B cell (primary cell): ENCODE measurements at regions not wholly inside any gene's neighbourhood (a gene's known extent, or its start where the extent isn't known, plus 50 kb on each side); places are given as distances from the start of the nearest gene placed in this dataset.

Source experiments
- ATAC-seq: fragments of 200-7000 bp; cut with Tn5 transposase; one replicate; pipeline ENCODE4 v1.10.0; 2021; ENCODE audit warnings: low read depth, mild to moderate bottlenecking, moderate number of reproducible peaks, moderate library complexity
- CTCF ChIA-PET: fragments of 350-600 bp; sonication (Branson Sonifier 250); formaldehyde crosslinking; loops from one replicate; lab custom pipeline; 2021; ENCODE audit warnings: antibody characterized with exemption, inconsistent platforms; lab: Charles Lee
- POLR2A ChIA-PET: fragments of 350-600 bp; sonication (Branson Sonifier 250); formaldehyde crosslinking; loops from one replicate; lab custom pipeline; 2021; ENCODE audit warnings: antibody characterized with exemption; lab: Charles Lee
- DNase-seq: peaks from one replicate; pipeline ENCODE4 v3.0.0; 2013
- H2AFZ ChIP-seq: 2 replicates; pipeline ENCODE4 v1.6.1; 2012; ENCODE audit warnings: mild to moderate bottlenecking, low read depth, low read length; ENCODE audit not compliant: insufficient read depth, poor library complexity, severe bottlenecking
- H3K27ac ChIP-seq, 2 donors: 1 replicate in 1 of 2; 2 replicates in 1 of 2; pipeline ENCODE4 v1.5.1; 2012 to 2013; ENCODE audit warnings: low read length in 2 of 2, mild to moderate bottlenecking in 2 of 2, moderate library complexity in 1 of 2
- H3K27me3 ChIP-seq, 4 experiments: fragments of 200-600 bp in 1 of 4; sonication (generic) in 1 of 4; replicated peaks in 1 of 4; 1 replicate in 2 of 4; 2 replicates in 2 of 4; pipeline versions ENCODE4 v1.6.1 to v1.7.0; 2013 to 2016; ENCODE audit warnings: low read length in 3 of 4, mild to moderate bottlenecking in 2 of 4, mixed read lengths in 1 of 4, moderate library complexity in 1 of 4; ENCODE audit not compliant: insufficient read depth in 4 of 4, control insufficient read depth in 3 of 4; ENCODE audit errors: control extremely low read depth in 1 of 4
- H3K36me3 ChIP-seq, 2 experiments: replicated peaks in 1 of 2; 1 replicate in 1 of 2; 2 replicates in 1 of 2; pipeline versions ENCODE4 v1.6.1 to v1.7.1; 2013; ENCODE audit warnings: low read length in 1 of 2; ENCODE audit not compliant: insufficient read depth in 2 of 2, control insufficient read depth in 1 of 2; ENCODE audit errors: control extremely low read depth in 1 of 2, extremely low read depth in 1 of 2
- H3K4me1 ChIP-seq, 2 donors: fragments of 200-600 bp in 1 of 2; sonication (generic) in 1 of 2; 1 replicate in 1 of 2; 2 replicates in 1 of 2; pipeline versions ENCODE4 v1.5.1 to v1.6.1; 2013 to 2017; ENCODE audit warnings: low read length in 2 of 2; ENCODE audit not compliant: control insufficient read depth in 2 of 2, insufficient read depth in 2 of 2
- H3K4me2 ChIP-seq: replicated peaks from 2 replicates; pipeline ENCODE3; 2012; ENCODE audit warnings: mild to moderate bottlenecking, low read depth, low read length; ENCODE audit not compliant: poor library complexity, severe bottlenecking
- H3K4me3 ChIP-seq, 5 experiments: fragments of 200-600 bp in 1 of 5; sonication (generic) in 1 of 5; 1 replicate in 3 of 5; 2 replicates in 2 of 5; pipeline versions ENCODE4 v1.5.1 to v1.7.0; 2011 to 2016; ENCODE audit warnings: low read length in 4 of 5, mild to moderate bottlenecking in 4 of 5, low read depth in 2 of 5, control low read depth in 1 of 5, moderate library complexity in 1 of 5; ENCODE audit not compliant: insufficient read depth in 1 of 5; ENCODE audit errors: control extremely low read depth in 1 of 5, extremely low read depth in 1 of 5
- H3K79me2 ChIP-seq: fragments of 200-600 bp; sonication (generic); one replicate; pipeline ENCODE4 v1.6.0; 2016; ENCODE audit warnings: low read length; ENCODE audit not compliant: control insufficient read depth, insufficient read depth
- H3K9ac ChIP-seq: fragments of 200-600 bp; sonication (generic); 2 replicates; pipeline ENCODE4 v1.6.1; 2017; ENCODE audit warnings: mild to moderate bottlenecking, low read length, moderate library complexity
- H3K9me3 ChIP-seq, 3 donors: one replicate each; pipeline versions ENCODE4 v1.6.1 to v1.7.1; 2013; ENCODE audit warnings: low read length in 2 of 3; ENCODE audit not compliant: control insufficient read depth in 2 of 3, insufficient read depth in 1 of 3; ENCODE audit errors: control extremely low read depth in 1 of 3
- H4K20me1 ChIP-seq: 2 replicates; pipeline ENCODE4 v1.6.0; 2012; ENCODE audit warnings: mild to moderate bottlenecking, low read length; ENCODE audit not compliant: insufficient read depth, control insufficient read depth, poor library complexity, severe bottlenecking
- H3K27ac Mint-ChIP-seq: one replicate; pipeline ENCODE4 v1.8.0; 2021; ENCODE audit warnings: mixed read lengths
- H3K27me3 Mint-ChIP-seq: one replicate; pipeline ENCODE4 v1.8.0; 2021; ENCODE audit warnings: mixed read lengths
- H3K4me1 Mint-ChIP-seq: one replicate; pipeline ENCODE4 v1.8.0; 2021; ENCODE audit warnings: mixed read lengths
- H3K4me3 Mint-ChIP-seq: one replicate; pipeline ENCODE4 v1.8.0; 2021; ENCODE audit warnings: mixed read lengths
- H3K9me3 Mint-ChIP-seq: one replicate; pipeline ENCODE4 v1.8.0; 2022; ENCODE audit warnings: mixed read lengths; ENCODE audit not compliant: insufficient read depth
- CTCF ChIP-seq: fragments of 200-600 bp; IDR thresholded peaks from one replicate; pipeline ENCODE4 v1.8.0; 2022; ENCODE audit warnings: antibody characterized with exemption, mild to moderate bottlenecking
- EZH2 ChIP-seq: IDR thresholded peaks from 2 replicates; pipeline ENCODE4 v1.6.1; 2012; ENCODE audit warnings: borderline replicate concordance, low read depth, mild to moderate bottlenecking, moderate library complexity, low read length; ENCODE audit not compliant: insufficient read depth, poor library complexity, severe bottlenecking
- WGBS: methylation state at CpG from one replicate; pipeline ENCODE4 v1.1.5; 2013; ENCODE audit warnings: missing lambda C conversion rate; ENCODE audit not compliant: insufficient coverage; 5-methylcytosine and 5-hydroxymethylcytosine counted together
- intact Hi-C: fragments of 100-400 bp; cut with micrococcal nuclease; formaldehyde crosslinking; loops from one replicate; pipeline ENCODE4 v1.10.0; 2022

- no peak overlapping the region for H3K27ac ChIP-seq
- DNase-seq (no peak), ATAC-seq (no peak)
- no peak overlapping the region for H2AFZ ChIP-seq
- TF ChIP-seq CTCF (no peak), EZH2 (no peak)
- no peak overlapping the region for H3K4me2 ChIP-seq
- CTCF ChIA-PET, result no interaction called here
- H3K27me3 Mint-ChIP-seq, result no peaks in the 10 kb centered on the region
- no peaks in the 10 kb centered on the region for H3K36me3 ChIP-seq
- H3K79me2 ChIP-seq, result no peaks in the 10 kb centered on the region
- H3K4me1 ChIP-seq, result no peaks in the 10 kb centered on the region
- no peak overlapping the region for H3K4me3 ChIP-seq
- peaks cover 0 to 6% (median 0%) of the 10 kb centered on the region in 3 donors for H3K9me3 ChIP-seq
- H3K4me1 Mint-ChIP-seq, result no peaks in the 10 kb centered on the region
- no peak overlapping the region for H3K27ac Mint-ChIP-seq
- no peaks in the 10 kb centered on the region for H3K27me3 ChIP-seq
- H4K20me1 ChIP-seq, result no peaks in the 10 kb centered on the region
- H3K9me3 Mint-ChIP-seq, result no peaks in the 10 kb centered on the region
- 84% methylated on average over 6 of the region's 10 CpGs for WGBS
- POLR2A ChIA-PET, result no interaction called here
- intact Hi-C loops, result no loop called here
- no peak overlapping the region for H3K4me3 Mint-ChIP-seq
- no peak overlapping the region for H3K9ac ChIP-seq
Observed at GRCh38 chr4:173698557-173699262, 168.7 kb upstream of the HAND2 start.

- Histone ChIP-seq H3K4me1 (no peaks in the 10 kb centered on the region), H2AFZ (no peak overlapping the region), H3K9me3 (peaks cover 0 to 6% (median 0%) of the 10 kb centered on the region in 3 donors), H3K27ac (no peak overlapping the region), H3K4me2 (no peak overlapping the region), H3K9ac (no peak overlapping the region), H3K27me3 (no peaks in the 10 kb centered on the region), H3K4me3 (no peak overlapping the region), H3K79me2 (no peaks in the 10 kb centered on the region), H4K20me1 (no peaks in the 10 kb centered on the region), H3K36me3 (no peaks in the 10 kb centered on the region)
- no peaks in the 10 kb centered on the region for H3K9me3 Mint-ChIP-seq
- DNase-seq (no peak), ATAC-seq (no peak)
- TF ChIP-seq EZH2 (no peak), CTCF (no peak)
- intact Hi-C loops, result no loop called here
- ChIA-PET CTCF (no interaction called here), POLR2A (no interaction called here)
- no peaks in the 10 kb centered on the region for H3K4me1 Mint-ChIP-seq
- H3K4me3 Mint-ChIP-seq, result no peak overlapping the region
- no peaks in the 10 kb centered on the region for H3K27me3 Mint-ChIP-seq
- WGBS, result 91% methylated on average over 4 of the region's 4 CpGs
- no peak overlapping the region for H3K27ac Mint-ChIP-seq
Observed at GRCh38 chr4:173697840-173698239, 167.8 kb upstream of the HAND2 start.
